GM21367 (cell line): ENCODE measurements at regions not wholly inside any gene's neighbourhood (a gene's known extent, or its start where the extent isn't known, plus 50 kb on each side); places are given as distances from the start of the nearest gene placed in this dataset.
A peak's percentile ranks its signal among the peaks of the same experiment; 100 is the strongest.

ENCODE experiments used
- ATAC-seq: cut with Tn5 transposase; IDR thresholded peaks from one replicate; pipeline ENCODE4 v1.9.1; 2021; ENCODE audit not compliant: unreplicated experiment

DNA sequence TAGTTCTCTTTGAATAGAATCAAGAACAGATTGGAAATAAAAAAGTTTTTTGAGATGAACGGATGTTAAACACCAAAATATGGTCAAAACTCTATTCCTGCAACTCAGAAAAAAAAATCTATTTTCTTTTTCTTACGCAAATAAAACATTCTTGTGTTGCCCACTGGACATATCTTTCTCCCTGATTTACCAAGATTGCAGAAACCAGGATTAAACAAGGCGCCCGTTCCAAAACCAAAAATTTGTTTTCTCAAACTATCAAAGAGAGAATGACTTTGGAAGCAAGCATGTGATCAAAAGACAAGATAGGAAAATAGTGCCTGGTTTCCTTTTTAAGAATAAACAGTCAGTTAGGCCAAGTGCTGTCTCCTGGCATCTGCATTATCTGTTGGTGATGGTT, 273.1 kb downstream of the CLIC5 start:
- ATAC-seq: no peak

GRCh38 chr6:45741437-45742171, 274.1 kb downstream of the CLIC5 start:
- peak; percentile 47 for ATAC-seq

- ATAC-seq: no peak
These were observed 276.6 kb downstream of the CLIC5 start for GRCh38 chr6:45739058-45739457.

DNA sequence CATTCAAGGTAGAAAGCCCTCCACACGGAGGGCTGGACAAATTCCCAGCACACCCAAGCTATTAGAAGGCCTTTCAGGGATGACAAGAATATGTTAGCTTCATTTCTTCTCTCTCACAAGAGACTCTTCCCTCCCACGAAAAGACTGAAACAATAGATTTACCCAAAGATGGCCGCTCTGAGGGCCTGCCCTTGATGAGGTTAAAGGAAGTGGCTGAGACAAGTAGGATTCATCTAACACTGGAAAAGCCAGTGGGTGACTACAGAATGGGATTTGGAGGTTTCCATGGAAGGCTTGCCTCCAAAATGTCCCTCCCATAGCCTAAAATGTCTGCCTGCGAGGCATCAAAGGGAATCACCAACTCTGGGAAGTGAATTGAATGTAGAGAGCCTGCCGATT, 277.6 kb downstream of the CLIC5 start:
- ATAC-seq: no peak

- peak; percentile 59 for ATAC-seq
These were observed 278.2 kb downstream of the CLIC5 start for GRCh38 chr6:45737331-45738056.

DNA sequence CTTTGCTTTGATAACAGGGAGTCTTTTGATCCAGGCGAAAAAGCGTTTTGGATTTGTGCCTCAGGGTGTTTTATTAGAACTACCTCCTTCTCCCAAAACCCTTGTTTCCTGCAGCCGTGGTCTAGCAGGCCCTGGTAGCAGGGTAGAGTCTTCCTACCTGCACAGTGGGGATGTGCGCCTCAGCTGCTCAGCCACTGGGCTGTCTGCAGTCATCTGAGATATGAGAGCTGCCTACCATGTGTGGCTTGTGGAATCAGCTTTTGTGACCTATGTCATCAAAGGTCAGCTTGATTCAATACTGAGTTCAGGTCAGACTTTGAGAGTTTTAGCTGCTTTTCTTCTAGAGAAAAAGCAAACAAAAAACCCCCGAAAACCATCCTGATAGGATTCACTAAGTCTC, 279.5 kb downstream of the CLIC5 start:
- no peak for ATAC-seq

DNA sequence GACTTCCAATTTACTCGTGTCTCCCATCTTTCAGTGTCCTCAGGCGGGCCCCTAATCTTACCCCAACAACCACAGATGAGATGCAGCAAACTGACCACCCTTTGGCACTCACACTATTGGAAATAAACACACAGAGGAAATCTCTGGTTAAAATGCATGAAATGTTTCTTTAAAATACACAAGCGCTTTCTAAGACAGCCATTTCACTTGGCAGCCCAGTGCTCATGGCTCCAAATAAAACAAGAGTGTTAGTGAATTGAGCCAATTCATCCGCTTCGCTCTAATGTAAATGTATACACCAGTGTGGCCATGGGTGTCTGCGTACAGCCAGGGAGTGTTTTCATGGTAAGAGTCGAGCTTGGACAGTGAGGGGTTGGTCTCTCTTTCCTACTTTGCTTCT, 282.9 kb downstream of the CLIC5 start:
- ATAC-seq: no peak

DNA sequence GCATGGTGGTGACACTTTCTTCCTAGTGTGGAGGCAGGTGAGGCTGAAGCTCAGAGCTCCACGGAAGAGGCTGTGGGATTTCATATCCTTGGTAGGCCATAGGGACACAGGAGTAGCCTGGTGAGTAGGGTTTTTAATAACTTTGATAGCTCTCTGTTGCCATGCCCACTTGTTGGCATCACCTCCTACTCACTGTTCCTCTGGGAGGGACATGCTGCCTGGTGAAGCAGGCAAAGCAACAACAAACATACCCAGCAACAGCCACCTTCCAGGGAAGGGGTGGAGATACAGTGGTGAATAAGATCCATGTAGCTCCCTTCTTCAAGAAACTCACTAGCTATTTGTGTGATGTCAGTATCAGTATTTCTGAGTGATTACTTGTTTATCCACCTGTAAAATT, 285.4 kb downstream of the CLIC5 start:
- ATAC-seq: no peak

DNA sequence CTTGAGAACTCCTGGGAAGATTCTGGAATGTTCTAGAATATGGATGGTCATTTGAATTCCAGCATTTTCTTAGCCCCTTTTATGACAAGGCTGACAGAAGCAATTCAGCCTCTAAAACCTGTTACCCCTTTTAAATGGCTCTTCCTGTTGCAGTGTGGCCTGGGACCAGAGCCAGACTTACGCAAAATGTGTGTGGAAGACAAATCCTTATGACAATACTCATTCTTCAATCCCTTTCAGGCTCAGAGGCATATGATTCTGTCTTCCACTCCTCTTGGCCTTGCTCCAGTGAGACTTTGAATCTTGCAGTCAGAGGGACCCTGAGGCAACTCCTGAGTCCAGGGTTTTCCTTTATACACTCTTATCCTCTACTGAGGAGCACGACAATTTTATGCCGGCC, 287.0 kb downstream of the CLIC5 start:
- no peak for ATAC-seq

- ATAC-seq: no peak
These were observed 287.7 kb downstream of the CLIC5 start for GRCh38 chr6:45727819-45728449.

DNA sequence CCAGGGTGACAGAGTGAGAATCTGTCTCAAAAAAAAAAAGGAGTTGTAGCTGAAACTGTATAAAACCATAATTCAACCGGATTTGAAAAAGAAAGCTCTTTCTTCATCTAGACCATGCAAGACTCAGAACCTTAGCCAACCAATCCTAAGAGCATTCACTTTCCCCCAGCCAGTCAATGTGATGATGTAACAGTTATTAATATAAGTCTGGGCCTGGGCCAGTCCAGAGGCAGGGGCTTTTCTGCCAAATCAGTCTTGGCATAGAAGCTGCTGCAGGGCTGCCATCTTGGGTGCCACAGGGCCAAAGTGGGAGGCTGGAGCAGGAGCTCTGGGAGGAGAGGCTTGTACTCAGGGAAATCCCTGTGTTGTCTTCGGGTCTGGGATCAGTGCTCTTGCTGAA, 288.4 kb downstream of the CLIC5 start:
- ATAC-seq: no peak

DNA sequence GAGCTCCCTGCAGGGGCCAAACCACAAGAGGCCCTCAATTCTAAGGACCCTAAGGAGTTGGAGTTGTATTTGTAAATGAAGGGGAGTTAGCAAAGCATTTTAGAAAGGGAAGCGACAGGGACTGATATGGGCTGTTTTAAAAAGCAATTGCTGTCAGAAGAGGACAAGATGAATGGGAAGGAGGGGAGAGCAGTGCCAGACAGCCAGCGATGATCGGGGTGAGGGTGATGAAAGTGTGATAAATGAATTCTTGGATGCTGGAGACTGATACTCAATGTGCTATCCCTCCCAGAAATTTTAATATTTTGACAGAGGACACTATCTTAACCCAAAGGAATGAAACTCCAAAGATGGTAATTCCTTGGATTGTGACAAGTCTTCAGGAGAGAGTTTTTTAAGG, 289.2 kb downstream of the CLIC5 start:
- no peak for ATAC-seq

- ATAC-seq: no peak
These were observed 291.1 kb downstream of the CLIC5 start for GRCh38 chr6:45724511-45724910.

GRCh38 chr6:45724027-45724426, 291.6 kb downstream of the CLIC5 start:
- no peak for ATAC-seq

DNA sequence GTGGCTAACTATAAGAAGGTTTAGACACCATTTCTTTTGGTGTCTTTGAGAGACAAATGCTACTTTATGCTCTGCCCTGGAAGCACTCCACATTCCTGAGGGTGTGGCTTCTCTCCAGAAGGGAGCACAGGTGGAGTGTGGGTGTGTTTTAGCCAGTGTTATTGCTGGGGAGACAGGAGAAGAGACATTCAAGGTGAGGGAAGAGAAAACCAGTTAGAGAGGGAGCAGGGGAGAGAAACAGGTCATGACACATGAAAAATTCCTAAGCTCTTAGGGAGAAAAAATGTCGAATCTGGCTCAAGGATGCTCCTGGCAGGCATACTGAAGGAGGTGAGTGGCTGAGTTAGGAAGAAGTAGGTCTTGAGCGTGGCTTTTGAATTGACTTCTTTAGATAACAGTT, 292.8 kb downstream of the CLIC5 start:
- no peak for ATAC-seq

DNA sequence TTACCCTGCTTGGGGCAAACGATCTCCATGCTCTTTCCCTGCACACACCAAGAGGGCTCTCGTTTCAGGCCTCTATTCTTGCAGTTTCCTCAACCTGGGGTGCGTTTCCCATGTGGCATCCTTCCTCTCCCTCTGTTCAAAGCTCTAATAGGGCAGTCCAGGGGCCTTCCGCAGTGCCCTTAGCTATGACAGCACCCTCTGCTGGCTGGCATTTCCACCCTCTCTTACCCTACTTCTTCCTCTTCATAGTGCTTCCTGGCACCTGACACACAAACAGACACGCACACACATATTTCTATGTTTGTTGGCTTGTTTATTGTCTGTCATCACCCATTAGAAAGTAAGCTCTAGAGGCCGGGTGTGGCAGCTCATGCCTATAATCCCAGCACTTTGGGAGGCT, 294.0 kb downstream of the CLIC5 start:
- no peak for ATAC-seq

DNA sequence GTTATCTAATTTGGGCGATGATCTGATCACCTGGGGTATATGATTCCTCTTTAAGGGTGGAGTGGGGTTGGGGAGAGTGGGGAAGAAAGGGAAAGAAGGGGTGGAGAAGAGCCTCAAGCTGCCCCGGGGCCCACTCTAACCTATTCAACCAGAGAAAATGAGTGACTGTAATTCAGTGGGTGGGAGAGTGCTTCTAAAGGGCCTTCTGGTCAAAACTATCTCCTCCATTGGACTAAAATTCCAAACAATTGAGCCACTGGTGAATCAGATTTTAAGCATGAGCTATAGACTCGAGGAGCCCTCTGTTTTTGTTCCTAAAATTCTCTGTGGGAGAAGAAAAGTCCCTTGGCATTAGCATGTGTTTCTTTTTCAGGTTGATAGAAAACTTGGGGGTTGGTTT, 296.8 kb downstream of the CLIC5 start:
- ATAC-seq: no peak

- ATAC-seq: no peak
These were observed 297.5 kb downstream of the CLIC5 start for GRCh38 chr6:45718131-45718530.

GRCh38 chr6:45717715-45718114, 297.9 kb downstream of the CLIC5 start:
- no peak for ATAC-seq

- ATAC-seq: no peak
These were observed 298.6 kb downstream of the CLIC5 start for GRCh38 chr6:45717027-45717426.

DNA sequence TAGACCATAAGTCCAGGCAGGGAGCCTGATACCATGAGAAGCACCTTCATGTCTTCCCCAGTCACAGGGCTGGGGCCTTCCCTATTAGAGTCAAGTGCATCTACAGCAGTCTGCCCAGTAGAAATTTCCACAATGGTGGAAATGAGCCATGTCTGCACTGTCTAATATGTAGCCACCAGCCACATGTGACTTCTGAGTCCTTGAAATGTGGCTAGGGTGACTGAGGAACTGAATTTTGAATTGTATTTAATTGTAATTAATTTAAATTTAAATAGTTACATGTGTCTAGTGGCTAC, 300.2 kb downstream of the CLIC5 start:
- ATAC-seq: no peak

- ATAC-seq: no peak
These were observed 300.7 kb downstream of the CLIC5 start for GRCh38 chr6:45714741-45715507.
